HEK293 (cell line): ENCODE measurements at regions not wholly inside any gene's neighbourhood (a gene's known extent, or its start where the extent isn't known, plus 50 kb on each side); places are given as distances from the start of the nearest gene placed in this dataset.

ENCODE experiments used
- CTCF ChIA-PET: fragments of 350-600 bp; formaldehyde crosslinking; extraction: SDS; loops from one replicate; lab custom pipeline; 2021; ENCODE audit warnings: antibody characterized with exemption; lab: Yijun Ruan, JAX
- POLR2A ChIA-PET: fragments of 300-600 bp; formaldehyde crosslinking; extraction: SDS; loops from one replicate; lab custom pipeline; 2020; ENCODE audit warnings: antibody characterized with exemption, inconsistent platforms; lab: Yijun Ruan, JAX
- H3K27ac ChIP-seq: fragments of 200-500 bp; sonication (Bioruptor generic); 2 replicates; pipeline ENCODE4 v1.5.1; 2014; ENCODE audit warnings: low read depth, low read length, control low read depth, inconsistent platforms; ENCODE audit errors: extremely low read depth
- H3K36me3 ChIP-seq, 2 experiments: fragments of 200-500 bp in 1 of 2; sonication (Bioruptor generic) in 1 of 2; 1 replicate in 1 of 2; 2 replicates in 1 of 2; pipeline ENCODE4 v1.5.1; 2014 to 2017; ENCODE audit warnings: inconsistent platforms in 2 of 2, low read length in 2 of 2; ENCODE audit not compliant: control insufficient read depth in 2 of 2, insufficient read depth in 1 of 2
- H3K4me1 ChIP-seq: fragments of 200-500 bp; sonication (Bioruptor generic); 2 replicates; pipeline ENCODE4 v1.5.1; 2014; ENCODE audit warnings: mild to moderate bottlenecking, low read length, inconsistent platforms; ENCODE audit not compliant: control insufficient read depth, insufficient read depth
- H3K4me3 ChIP-seq: 2 replicates; pipeline ENCODE4 v1.5.1; 2011; ENCODE audit warnings: low read depth, mild to moderate bottlenecking, control low read depth, low read length, moderate library complexity
- H3K9me3 ChIP-seq: fragments of 200-500 bp; sonication (Bioruptor generic); 2 replicates; pipeline ENCODE4 v1.5.1; 2014; ENCODE audit warnings: low read depth, low read length, inconsistent platforms; ENCODE audit not compliant: control insufficient read depth, insufficient read depth
- BCL11B ChIP-seq: fragments of 450-650 bp; formaldehyde crosslinking; IDR thresholded peaks from 2 replicates; pipeline ENCODE4 v1.5.1; 2016; ENCODE audit warnings: low read depth, missing biosample characterization, missing genetic modification characterization
- KLF8 ChIP-seq: fragments of 450-650 bp; formaldehyde crosslinking; IDR thresholded peaks from 2 replicates; pipeline ENCODE4 v1.5.1; 2016; ENCODE audit warnings: missing biosample characterization, missing genetic modification characterization
- REPIN1 ChIP-seq: fragments of 450-650 bp; formaldehyde crosslinking; IDR thresholded peaks from 2 replicates; pipeline ENCODE4 v1.5.1; 2017; ENCODE audit warnings: missing biosample characterization, missing genetic modification characterization, low read depth
- SALL2 ChIP-seq: fragments of 450-650 bp; formaldehyde crosslinking; IDR thresholded peaks from 2 replicates; pipeline ENCODE4 v1.5.0; 2017; ENCODE audit warnings: missing biosample characterization, mild to moderate bottlenecking, missing genetic modification characterization, borderline replicate concordance
- SP7 ChIP-seq: fragments of 450-650 bp; formaldehyde crosslinking; IDR thresholded peaks from 2 replicates; pipeline ENCODE4 v1.5.1; 2016; ENCODE audit warnings: missing biosample characterization, missing genetic modification characterization
- ZNF121 ChIP-seq: fragments of 450-650 bp; formaldehyde crosslinking; IDR thresholded peaks from 2 replicates; pipeline ENCODE4 v1.5.1; 2016; ENCODE audit warnings: missing biosample characterization, missing genetic modification characterization
- ZNF146 ChIP-seq: fragments of 450-650 bp; formaldehyde crosslinking; IDR thresholded peaks from 2 replicates; pipeline ENCODE4 v1.5.1; 2016; ENCODE audit warnings: missing biosample characterization, missing genetic modification characterization
- ZNF184 ChIP-seq: fragments of 450-650 bp; IDR thresholded peaks from 2 replicates; pipeline ENCODE4 v1.5.1; 2018; ENCODE audit warnings: missing biosample characterization, mild to moderate bottlenecking, missing genetic modification characterization
- ZNF202 ChIP-seq: fragments of 450-650 bp; formaldehyde crosslinking; IDR thresholded peaks from 2 replicates; pipeline ENCODE4 v1.5.1; 2016; ENCODE audit warnings: missing biosample characterization, missing genetic modification characterization, borderline replicate concordance
- ZNF266 ChIP-seq: fragments of 450-650 bp; formaldehyde crosslinking; IDR thresholded peaks from 2 replicates; pipeline ENCODE4 v1.5.1; 2016; ENCODE audit warnings: missing biosample characterization, missing genetic modification characterization, low read depth
- ZNF433 ChIP-seq: fragments of 450-650 bp; formaldehyde crosslinking; IDR thresholded peaks from 2 replicates; pipeline ENCODE4 v1.5.1; 2016; ENCODE audit warnings: missing biosample characterization, missing genetic modification characterization, low read depth
- ZNF510 ChIP-seq: fragments of 450-650 bp; formaldehyde crosslinking; IDR thresholded peaks from 2 replicates; pipeline ENCODE4 v1.5.1; 2018; ENCODE audit warnings: mild to moderate bottlenecking, missing genetic modification characterization, missing biosample characterization; ENCODE audit not compliant: insufficient replicate concordance
- ZNF548 ChIP-seq: fragments of 450-650 bp; formaldehyde crosslinking; IDR thresholded peaks from 2 replicates; pipeline ENCODE4 v1.5.1; 2016; ENCODE audit warnings: missing biosample characterization, missing genetic modification characterization
- ZNF629 ChIP-seq: fragments of 450-650 bp; formaldehyde crosslinking; IDR thresholded peaks from 2 replicates; pipeline ENCODE4 v1.5.1; 2017; ENCODE audit warnings: missing biosample characterization, missing genetic modification characterization
- ZNF654 ChIP-seq: fragments of 450-650 bp; formaldehyde crosslinking; IDR thresholded peaks from 2 replicates; pipeline ENCODE4 v1.5.1; 2016; ENCODE audit warnings: low read depth, missing biosample characterization, missing genetic modification characterization
- ZNF830 ChIP-seq: fragments of 450-650 bp; IDR thresholded peaks from 2 replicates; pipeline ENCODE4 v1.5.0; 2018; ENCODE audit warnings: missing biosample characterization, missing genetic modification characterization, low read depth, mild to moderate bottlenecking, moderate library complexity
- ZSCAN16 ChIP-seq: fragments of 450-650 bp; formaldehyde crosslinking; IDR thresholded peaks from 2 replicates; pipeline ENCODE4 v1.5.1; 2016; ENCODE audit warnings: missing biosample characterization, missing genetic modification characterization
- TF ChIP-seq, protein P1 (sequence below): fragments of 450-650 bp; formaldehyde crosslinking; IDR thresholded peaks from 2 replicates; pipeline ENCODE4 v1.5.1; 2016; ENCODE audit warnings: missing biosample characterization, missing genetic modification characterization, low read depth
- TF ChIP-seq, protein P2 (sequence below): fragments of 450-650 bp; formaldehyde crosslinking; IDR thresholded peaks from 2 replicates; pipeline ENCODE4 v1.5.1; 2016; ENCODE audit warnings: missing biosample characterization, missing genetic modification characterization
- TF ChIP-seq, protein P3 (sequence below): fragments of 450-650 bp; IDR thresholded peaks from 2 replicates; pipeline ENCODE4 v1.5.1; 2018; ENCODE audit warnings: missing biosample characterization, missing genetic modification characterization
- TF ChIP-seq, protein P4 (sequence below): fragments of 450-650 bp; formaldehyde crosslinking; IDR thresholded peaks from 2 replicates; pipeline ENCODE4 v1.5.1; 2016; ENCODE audit warnings: missing biosample characterization, missing genetic modification characterization
- TF ChIP-seq, protein P5 (sequence below): fragments of 450-650 bp; formaldehyde crosslinking; IDR thresholded peaks from 2 replicates; pipeline ENCODE4 v1.5.1; 2016; ENCODE audit warnings: missing biosample characterization, missing genetic modification characterization
- TF ChIP-seq, protein P6 (sequence below): fragments of 450-650 bp; formaldehyde crosslinking; IDR thresholded peaks from 2 replicates; pipeline ENCODE4 v1.5.1; 2017; ENCODE audit warnings: missing biosample characterization, missing genetic modification characterization

DNA sequence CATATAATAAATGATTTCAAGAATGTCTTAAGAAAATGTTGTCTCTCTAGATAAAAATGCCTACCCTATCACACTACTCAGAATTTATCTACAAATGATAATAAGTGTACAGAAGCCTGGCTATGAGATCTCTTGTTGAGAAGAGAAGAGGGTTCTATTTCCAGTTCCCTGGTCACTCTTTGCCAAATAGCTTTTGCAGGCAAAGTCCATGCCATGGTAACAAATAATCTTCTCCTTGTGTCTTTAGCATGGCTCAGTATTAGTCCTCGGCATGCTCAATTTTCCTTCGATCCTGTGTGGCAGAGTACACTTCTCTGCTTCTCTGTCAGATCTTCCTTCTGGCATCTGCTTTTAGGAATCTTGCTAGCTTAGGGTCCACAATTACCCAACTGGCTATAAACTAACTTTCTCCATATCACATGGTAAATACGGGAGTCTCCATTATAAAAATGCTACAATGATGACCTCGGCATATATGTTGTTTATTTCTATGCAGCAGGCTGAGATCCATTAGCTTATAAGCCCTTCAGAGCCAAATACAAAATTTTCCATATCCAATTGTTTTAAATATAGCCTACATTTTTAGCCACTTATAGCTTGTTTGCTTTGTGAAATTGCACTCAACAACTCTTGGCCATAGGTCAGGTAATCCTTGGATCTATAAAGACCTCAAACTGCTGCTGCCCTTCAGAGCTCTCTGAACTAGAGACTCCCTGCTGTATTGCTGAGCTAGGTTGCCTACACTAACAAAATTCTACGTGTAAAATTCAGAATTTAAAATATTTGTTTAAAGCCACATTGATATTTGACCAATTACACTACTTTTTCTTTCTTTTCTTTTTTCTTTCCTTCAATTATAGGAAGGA is 157.5 kb downstream of the FSIP2 start:
- H3K27ac ChIP-seq = no peak overlapping the region
- no peaks in the 10 kb centered on the region for H3K36me3 ChIP-seq
- CTCF ChIA-PET = no interaction called here
- no peak overlapping the region for H3K4me3 ChIP-seq
- no peak for TF ChIP-seq ZNF266
- no peak for TF ChIP-seq ZNF629 (tag by site-specific recombination)
- TF ChIP-seq ZNF184 = no peak
- TF ChIP-seq, protein P1, sequence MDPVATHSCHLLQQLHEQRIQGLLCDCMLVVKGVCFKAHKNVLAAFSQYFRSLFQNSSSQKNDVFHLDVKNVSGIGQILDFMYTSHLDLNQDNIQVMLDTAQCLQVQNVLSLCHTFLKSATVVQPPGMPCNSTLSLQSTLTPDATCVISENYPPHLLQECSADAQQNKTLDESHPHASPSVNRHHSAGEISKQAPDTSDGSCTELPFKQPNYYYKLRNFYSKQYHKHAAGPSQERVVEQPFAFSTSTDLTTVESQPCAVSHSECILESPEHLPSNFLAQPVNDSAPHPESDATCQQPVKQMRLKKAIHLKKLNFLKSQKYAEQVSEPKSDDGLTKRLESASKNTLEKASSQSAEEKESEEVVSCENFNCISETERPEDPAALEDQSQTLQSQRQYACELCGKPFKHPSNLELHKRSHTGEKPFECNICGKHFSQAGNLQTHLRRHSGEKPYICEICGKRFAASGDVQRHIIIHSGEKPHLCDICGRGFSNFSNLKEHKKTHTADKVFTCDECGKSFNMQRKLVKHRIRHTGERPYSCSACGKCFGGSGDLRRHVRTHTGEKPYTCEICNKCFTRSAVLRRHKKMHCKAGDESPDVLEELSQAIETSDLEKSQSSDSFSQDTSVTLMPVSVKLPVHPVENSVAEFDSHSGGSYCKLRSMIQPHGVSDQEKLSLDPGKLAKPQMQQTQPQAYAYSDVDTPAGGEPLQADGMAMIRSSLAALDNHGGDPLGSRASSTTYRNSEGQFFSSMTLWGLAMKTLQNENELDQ = no peak
- no peak for TF ChIP-seq KLF8 (tag by site-specific recombination)
- no peak for TF ChIP-seq ZSCAN16
- no peak for TF ChIP-seq SALL2 (tag by site-specific recombination)
- TF ChIP-seq, protein P2, sequence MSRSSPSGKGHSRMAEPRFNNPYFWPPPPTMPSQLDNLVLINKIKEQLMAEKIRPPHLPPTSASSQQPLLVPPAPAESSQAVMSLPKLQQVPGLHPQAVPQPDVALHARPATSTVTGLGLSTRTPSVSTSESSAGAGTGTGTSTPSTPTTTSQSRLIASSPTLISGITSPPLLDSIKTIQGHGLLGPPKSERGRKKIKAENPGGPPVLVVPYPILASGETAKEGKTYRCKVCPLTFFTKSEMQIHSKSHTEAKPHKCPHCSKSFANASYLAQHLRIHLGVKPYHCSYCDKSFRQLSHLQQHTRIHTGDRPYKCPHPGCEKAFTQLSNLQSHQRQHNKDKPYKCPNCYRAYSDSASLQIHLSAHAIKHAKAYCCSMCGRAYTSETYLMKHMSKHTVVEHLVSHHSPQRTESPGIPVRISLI (tag by site-specific recombination) = no peak
- TF ChIP-seq, protein P3, sequence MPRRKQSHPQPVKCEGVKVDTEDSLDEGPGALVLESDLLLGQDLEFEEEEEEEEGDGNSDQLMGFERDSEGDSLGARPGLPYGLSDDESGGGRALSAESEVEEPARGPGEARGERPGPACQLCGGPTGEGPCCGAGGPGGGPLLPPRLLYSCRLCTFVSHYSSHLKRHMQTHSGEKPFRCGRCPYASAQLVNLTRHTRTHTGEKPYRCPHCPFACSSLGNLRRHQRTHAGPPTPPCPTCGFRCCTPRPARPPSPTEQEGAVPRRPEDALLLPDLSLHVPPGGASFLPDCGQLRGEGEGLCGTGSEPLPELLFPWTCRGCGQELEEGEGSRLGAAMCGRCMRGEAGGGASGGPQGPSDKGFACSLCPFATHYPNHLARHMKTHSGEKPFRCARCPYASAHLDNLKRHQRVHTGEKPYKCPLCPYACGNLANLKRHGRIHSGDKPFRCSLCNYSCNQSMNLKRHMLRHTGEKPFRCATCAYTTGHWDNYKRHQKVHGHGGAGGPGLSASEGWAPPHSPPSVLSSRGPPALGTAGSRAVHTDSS (tag by site-specific recombination) = no peak
- TF ChIP-seq ZNF548 = no peak
- TF ChIP-seq ZNF654 = no peak
- TF ChIP-seq ZNF202 (tag by site-specific recombination) = no peak
- no peak for TF ChIP-seq SP7 (tag by site-specific recombination)
- no peaks in the 10 kb centered on the region for H3K4me1 ChIP-seq
- POLR2A ChIA-PET = no interaction called here
- H3K9me3 ChIP-seq = no peaks in the 10 kb centered on the region

DNA sequence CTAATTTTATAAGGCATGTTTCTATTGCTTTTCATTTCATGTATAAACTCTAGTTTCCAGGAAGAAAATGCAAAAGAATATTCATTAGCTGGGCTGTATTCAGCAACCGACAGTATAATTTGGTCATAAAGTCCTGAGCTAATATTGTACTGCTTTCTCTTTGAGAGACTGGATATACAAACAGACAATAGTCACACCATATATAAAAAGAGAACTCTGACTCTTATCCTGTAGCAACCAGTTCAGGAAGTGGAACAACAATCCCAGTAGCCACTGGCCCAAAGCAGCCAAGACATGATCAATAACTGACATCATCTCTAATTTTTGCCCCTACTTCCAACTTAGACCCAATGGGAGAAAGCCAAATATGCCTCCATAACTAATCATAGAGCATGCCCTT is 160.8 kb downstream of the FSIP2 start:
- Histone ChIP-seq H3K9me3 (no peaks in the 10 kb centered on the region), H3K27ac (no peak overlapping the region), H3K36me3 (no peaks in the 10 kb centered on the region), H3K4me3 (no peak overlapping the region), H3K4me1 (no peaks in the 10 kb centered on the region)
- TF ChIP-seq BCL11B (tag by site-specific recombination) (no peak), ZNF121 (tag by site-specific recombination) (no peak), ZNF146 (tag by site-specific recombination) (no peak), ZNF433 (tag by site-specific recombination) (no peak), REPIN1 (tag by site-specific recombination) (no peak), ZNF830 (tag by site-specific recombination) (no peak), ZNF510 (no peak)
- TF ChIP-seq, protein P4, sequence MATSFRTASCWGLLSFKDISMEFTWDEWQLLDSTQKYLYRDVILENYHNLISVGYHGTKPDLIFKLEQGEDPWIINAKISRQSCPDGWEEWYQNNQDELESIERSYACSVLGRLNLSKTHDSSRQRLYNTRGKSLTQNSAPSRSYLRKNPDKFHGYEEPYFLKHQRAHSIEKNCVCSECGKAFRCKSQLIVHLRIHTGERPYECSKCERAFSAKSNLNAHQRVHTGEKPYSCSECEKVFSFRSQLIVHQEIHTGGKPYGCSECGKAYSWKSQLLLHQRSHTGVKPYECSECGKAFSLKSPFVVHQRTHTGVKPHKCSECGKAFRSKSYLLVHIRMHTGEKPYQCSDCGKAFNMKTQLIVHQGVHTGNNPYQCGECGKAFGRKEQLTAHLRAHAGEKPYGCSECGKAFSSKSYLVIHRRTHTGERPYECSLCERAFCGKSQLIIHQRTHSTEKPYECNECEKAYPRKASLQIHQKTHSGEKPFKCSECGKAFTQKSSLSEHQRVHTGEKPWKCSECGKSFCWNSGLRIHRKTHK (tag by site-specific recombination) = no peak
- TF ChIP-seq, protein P5, sequence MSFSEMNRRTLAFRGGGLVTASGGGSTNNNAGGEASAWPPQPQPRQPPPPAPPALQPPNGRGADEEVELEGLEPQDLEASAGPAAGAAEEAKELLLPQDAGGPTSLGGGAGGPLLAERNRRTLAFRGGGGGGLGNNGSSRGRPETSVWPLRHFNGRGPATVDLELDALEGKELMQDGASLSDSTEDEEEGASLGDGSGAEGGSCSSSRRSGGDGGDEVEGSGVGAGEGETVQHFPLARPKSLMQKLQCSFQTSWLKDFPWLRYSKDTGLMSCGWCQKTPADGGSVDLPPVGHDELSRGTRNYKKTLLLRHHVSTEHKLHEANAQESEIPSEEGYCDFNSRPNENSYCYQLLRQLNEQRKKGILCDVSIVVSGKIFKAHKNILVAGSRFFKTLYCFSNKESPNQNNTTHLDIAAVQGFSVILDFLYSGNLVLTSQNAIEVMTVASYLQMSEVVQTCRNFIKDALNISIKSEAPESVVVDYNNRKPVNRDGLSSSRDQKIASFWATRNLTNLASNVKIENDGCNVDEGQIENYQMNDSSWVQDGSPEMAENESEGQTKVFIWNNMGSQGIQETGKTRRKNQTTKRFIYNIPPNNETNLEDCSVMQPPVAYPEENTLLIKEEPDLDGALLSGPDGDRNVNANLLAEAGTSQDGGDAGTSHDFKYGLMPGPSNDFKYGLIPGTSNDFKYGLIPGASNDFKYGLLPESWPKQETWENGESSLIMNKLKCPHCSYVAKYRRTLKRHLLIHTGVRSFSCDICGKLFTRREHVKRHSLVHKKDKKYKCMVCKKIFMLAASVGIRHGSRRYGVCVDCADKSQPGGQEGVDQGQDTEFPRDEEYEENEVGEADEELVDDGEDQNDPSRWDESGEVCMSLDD (tag by site-specific recombination) = no peak
- TF ChIP-seq, protein P6, sequence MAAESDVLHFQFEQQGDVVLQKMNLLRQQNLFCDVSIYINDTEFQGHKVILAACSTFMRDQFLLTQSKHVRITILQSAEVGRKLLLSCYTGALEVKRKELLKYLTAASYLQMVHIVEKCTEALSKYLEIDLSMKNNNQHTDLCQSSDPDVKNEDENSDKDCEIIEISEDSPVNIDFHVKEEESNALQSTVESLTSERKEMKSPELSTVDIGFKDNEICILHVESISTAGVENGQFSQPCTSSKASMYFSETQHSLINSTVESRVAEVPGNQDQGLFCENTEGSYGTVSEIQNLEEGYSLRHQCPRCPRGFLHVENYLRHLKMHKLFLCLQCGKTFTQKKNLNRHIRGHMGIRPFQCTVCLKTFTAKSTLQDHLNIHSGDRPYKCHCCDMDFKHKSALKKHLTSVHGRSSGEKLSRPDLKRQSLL = no peak
- CTCF ChIA-PET = no interaction called here
- POLR2A ChIA-PET = no interaction called here
